ENCODE measurements at regions not wholly inside any gene's neighbourhood (a gene's known extent, or its start where the extent isn't known, plus 50 kb on each side); places are given as distances from the start of the nearest gene placed in this dataset.

- TF ChIP-seq, protein P1, sequence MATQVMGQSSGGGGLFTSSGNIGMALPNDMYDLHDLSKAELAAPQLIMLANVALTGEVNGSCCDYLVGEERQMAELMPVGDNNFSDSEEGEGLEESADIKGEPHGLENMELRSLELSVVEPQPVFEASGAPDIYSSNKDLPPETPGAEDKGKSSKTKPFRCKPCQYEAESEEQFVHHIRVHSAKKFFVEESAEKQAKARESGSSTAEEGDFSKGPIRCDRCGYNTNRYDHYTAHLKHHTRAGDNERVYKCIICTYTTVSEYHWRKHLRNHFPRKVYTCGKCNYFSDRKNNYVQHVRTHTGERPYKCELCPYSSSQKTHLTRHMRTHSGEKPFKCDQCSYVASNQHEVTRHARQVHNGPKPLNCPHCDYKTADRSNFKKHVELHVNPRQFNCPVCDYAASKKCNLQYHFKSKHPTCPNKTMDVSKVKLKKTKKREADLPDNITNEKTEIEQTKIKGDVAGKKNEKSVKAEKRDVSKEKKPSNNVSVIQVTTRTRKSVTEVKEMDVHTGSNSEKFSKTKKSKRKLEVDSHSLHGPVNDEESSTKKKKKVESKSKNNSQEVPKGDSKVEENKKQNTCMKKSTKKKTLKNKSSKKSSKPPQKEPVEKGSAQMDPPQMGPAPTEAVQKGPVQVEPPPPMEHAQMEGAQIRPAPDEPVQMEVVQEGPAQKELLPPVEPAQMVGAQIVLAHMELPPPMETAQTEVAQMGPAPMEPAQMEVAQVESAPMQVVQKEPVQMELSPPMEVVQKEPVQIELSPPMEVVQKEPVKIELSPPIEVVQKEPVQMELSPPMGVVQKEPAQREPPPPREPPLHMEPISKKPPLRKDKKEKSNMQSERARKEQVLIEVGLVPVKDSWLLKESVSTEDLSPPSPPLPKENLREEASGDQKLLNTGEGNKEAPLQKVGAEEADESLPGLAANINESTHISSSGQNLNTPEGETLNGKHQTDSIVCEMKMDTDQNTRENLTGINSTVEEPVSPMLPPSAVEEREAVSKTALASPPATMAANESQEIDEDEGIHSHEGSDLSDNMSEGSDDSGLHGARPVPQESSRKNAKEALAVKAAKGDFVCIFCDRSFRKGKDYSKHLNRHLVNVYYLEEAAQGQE (IDR thresholded peaks at IDR 0.05; ENCODE audit: insufficient read depth in 1 of 2, low read depth in 2 of 2, low read length in 1 of 2), result no peak
- no peak for TF ChIP-seq CTCF (IDR thresholded peaks at IDR 0.05)
These were observed 854.7 kb downstream of the TBC1D22A start for GRCh38 chr22:47617186-47617585.

Measured in Panc1 (cell line).